ENCODE measurements at regions not wholly inside any gene's neighbourhood (a gene's known extent, or its start where the extent isn't known, plus 50 kb on each side); places are given as distances from the start of the nearest gene placed in this dataset.

DNA sequence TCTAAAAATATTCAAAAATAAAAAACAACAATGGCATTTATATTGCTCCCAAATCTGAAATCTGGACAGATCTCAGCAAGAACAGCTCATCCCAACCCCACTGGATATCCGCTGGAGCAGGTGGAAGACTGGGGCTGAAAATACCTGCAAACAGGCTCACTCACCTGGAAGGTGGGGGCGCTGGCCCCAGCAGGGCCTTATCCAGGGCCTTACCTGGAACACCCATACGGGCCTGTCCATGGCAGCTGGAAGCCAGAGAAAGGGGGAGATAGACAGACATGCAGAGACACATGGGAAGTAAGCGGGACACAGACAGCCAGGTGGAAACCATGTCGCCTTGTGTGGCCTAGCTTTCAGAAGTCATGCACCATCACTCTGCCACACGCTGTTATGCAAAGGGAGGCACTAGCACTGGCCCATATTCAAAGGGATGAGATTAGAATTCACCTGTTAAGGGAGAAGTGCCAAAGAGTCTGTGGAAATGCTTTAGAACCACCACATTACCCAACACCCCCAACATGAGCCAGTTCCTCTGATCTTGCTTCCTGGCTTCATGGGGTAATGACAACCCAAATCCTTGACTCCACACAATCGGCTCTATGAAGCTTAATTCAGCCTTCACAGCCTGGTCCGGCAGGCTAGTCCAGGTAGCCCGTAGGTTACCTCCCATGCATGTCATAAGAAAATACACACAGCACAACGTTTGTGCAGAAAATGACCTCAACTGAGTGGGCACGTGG lies 99.0 kb upstream of the CDYL start:
- Histone ChIP-seq H3K36me3 (ENCODE audit: insufficient read depth, low read length) (no peaks in the 10 kb centered on the region), H3K9me2 (ENCODE audit: low read depth, low read length) (no peaks in the 10 kb centered on the region), H3K27ac (ENCODE audit: low read depth, low read length, poor library complexity, severe bottlenecking) (no peak overlapping the region), H3K4me2 (ENCODE audit: low read length) (no peak overlapping the region), H4K20me1 (ENCODE audit: insufficient read depth, low read length) (no peaks in the 10 kb centered on the region), H3K9ac (ENCODE audit: low read length) (no peak overlapping the region), H3K9me3 (ENCODE audit: low read length) (no peaks in the 10 kb centered on the region), H3K4me3 (ENCODE audit: low read depth, low read length, poor library complexity, severe bottlenecking) (no peak overlapping the region), H2AFZ (ENCODE audit: low read length) (no peak overlapping the region), H3K79me2 (ENCODE audit: insufficient read depth, low read length) (no peaks in the 10 kb centered on the region), H3K27me3 (ENCODE audit: insufficient read depth, low read length) (no peaks in the 10 kb centered on the region), H3K4me1 (ENCODE audit: insufficient read depth, low read length, severe bottlenecking) (no peaks in the 10 kb centered on the region), H3F3A (ENCODE audit: insufficient read depth, low read length) (no peaks in the 10 kb centered on the region)
- TF ChIP-seq, protein P1, sequence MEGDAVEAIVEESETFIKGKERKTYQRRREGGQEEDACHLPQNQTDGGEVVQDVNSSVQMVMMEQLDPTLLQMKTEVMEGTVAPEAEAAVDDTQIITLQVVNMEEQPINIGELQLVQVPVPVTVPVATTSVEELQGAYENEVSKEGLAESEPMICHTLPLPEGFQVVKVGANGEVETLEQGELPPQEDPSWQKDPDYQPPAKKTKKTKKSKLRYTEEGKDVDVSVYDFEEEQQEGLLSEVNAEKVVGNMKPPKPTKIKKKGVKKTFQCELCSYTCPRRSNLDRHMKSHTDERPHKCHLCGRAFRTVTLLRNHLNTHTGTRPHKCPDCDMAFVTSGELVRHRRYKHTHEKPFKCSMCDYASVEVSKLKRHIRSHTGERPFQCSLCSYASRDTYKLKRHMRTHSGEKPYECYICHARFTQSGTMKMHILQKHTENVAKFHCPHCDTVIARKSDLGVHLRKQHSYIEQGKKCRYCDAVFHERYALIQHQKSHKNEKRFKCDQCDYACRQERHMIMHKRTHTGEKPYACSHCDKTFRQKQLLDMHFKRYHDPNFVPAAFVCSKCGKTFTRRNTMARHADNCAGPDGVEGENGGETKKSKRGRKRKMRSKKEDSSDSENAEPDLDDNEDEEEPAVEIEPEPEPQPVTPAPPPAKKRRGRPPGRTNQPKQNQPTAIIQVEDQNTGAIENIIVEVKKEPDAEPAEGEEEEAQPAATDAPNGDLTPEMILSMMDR (IDR thresholded peaks at IDR 0.05; ENCODE audit: low read length), result no peak
- no peak for TF ChIP-seq EZH2 (IDR thresholded peaks at IDR 0.05; ENCODE audit: borderline replicate concordance, low read length)

DNA sequence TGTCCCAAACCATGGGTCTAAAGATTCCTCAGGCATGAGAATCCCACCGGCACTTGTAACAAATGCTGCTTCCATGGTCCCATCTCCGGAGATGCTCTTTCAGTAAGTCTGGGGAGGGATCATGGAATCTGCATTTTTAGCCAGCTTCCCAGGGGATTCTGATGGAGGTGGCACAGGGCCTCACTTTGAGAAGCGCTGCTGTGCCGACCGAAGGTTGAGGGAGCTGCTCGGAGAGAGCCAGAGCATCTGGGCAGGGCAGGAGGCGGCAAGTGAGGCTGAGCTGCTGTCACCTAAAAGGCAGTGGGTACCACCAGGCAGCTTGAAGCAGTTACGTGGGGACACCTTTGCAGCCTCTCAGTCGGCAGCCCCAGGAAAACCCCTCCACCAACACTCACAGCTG lies 100.2 kb upstream of the CDYL start:
- H3K79me2 ChIP-seq (ENCODE audit: insufficient read depth, low read length), result no peaks in the 10 kb centered on the region
- no peaks in the 10 kb centered on the region for H3K9me3 ChIP-seq (ENCODE audit: low read length)
- no peak overlapping the region for H3K27ac ChIP-seq (ENCODE audit: low read depth, low read length, poor library complexity, severe bottlenecking)
- no peaks in the 10 kb centered on the region; the same call in 1 of the 2 replicates for H3K27me3 ChIP-seq (ENCODE audit: insufficient read depth, low read length)
- no peak overlapping the region for H3K4me2 ChIP-seq (ENCODE audit: low read length)
- TF ChIP-seq, protein P1 (IDR thresholded peaks at IDR 0.05; ENCODE audit: low read length), result no peak
- no peak for TF ChIP-seq EZH2 (IDR thresholded peaks at IDR 0.05; ENCODE audit: borderline replicate concordance, low read length)
- H4K20me1 ChIP-seq (ENCODE audit: insufficient read depth, low read length), result no peaks in the 10 kb centered on the region
- no peak overlapping the region for H3K4me3 ChIP-seq (ENCODE audit: low read depth, low read length, poor library complexity, severe bottlenecking)
- H3F3A ChIP-seq (ENCODE audit: insufficient read depth, low read length), result no peaks in the 10 kb centered on the region
- no peak overlapping the region for H3K9ac ChIP-seq (ENCODE audit: low read length)
- no peak overlapping the region for H2AFZ ChIP-seq (ENCODE audit: low read length)
- H3K9me2 ChIP-seq (ENCODE audit: low read depth, low read length), result no peaks in the 10 kb centered on the region
- no peaks in the 10 kb centered on the region for H3K36me3 ChIP-seq (ENCODE audit: insufficient read depth, low read length)
- no peaks in the 10 kb centered on the region for H3K4me1 ChIP-seq (ENCODE audit: insufficient read depth, low read length, severe bottlenecking)

DNA sequence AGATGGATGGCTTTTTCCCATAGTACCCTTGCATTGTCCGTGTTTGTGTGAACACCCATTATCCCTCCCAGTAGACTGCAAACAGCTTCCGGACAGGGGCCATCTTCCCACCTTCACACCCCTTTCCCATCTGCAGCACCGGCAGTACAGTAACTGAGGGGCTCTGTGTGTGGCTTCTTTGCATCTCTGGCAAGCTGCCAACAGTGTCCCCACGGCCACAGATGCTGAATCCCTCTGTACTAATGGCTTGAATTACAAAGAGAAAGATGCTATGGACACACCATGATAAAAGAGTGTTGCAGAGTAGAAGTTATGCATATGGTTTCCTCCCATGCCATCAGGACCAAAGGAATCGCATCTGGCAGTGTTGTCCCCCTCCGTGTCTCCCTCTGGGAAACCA lies 101.1 kb upstream of the CDYL start:
- Histone ChIP-seq H3K9me2 (ENCODE audit: low read depth, low read length) (no peaks in the 10 kb centered on the region), H3F3A (ENCODE audit: insufficient read depth, low read length) (no peaks in the 10 kb centered on the region), H4K20me1 (ENCODE audit: insufficient read depth, low read length) (no peaks in the 10 kb centered on the region), H3K4me3 (ENCODE audit: low read depth, low read length, poor library complexity, severe bottlenecking) (no peak overlapping the region), H3K27ac (ENCODE audit: low read depth, low read length, poor library complexity, severe bottlenecking) (no peak overlapping the region), H2AFZ (ENCODE audit: low read length) (no peak overlapping the region), H3K27me3 (ENCODE audit: insufficient read depth, low read length) (no peaks in the 10 kb centered on the region; the same call in 1 of the 2 replicates), H3K79me2 (ENCODE audit: insufficient read depth, low read length) (no peaks in the 10 kb centered on the region), H3K9me3 (ENCODE audit: low read length) (no peaks in the 10 kb centered on the region), H3K9ac (ENCODE audit: low read length) (no peak overlapping the region), H3K4me2 (ENCODE audit: low read length) (no peak overlapping the region), H3K4me1 (ENCODE audit: insufficient read depth, low read length, severe bottlenecking) (no peaks in the 10 kb centered on the region), H3K36me3 (ENCODE audit: insufficient read depth, low read length) (no peaks in the 10 kb centered on the region)
- TF ChIP-seq EZH2 (IDR thresholded peaks at IDR 0.05; ENCODE audit: borderline replicate concordance, low read length), result no peak
- TF ChIP-seq, protein P1 (IDR thresholded peaks at IDR 0.05; ENCODE audit: low read length), result no peak

Data from OCI-LY1 (cell line).